ENCODE measurements at regions not wholly inside any gene's neighbourhood (a gene's known extent, or its start where the extent isn't known, plus 50 kb on each side); places are given as distances from the start of the nearest gene placed in this dataset.

- TF ChIP-seq CTCF (IDR thresholded peaks at IDR 0.05; ENCODE audit: poor library complexity) (no peak), EZH2 (IDR thresholded peaks at IDR 0.05; ENCODE audit: borderline replicate concordance) (no peak)
Observed at GRCh38 chr13:108113407-108113806, 101.9 kb downstream of the LIG4 start.

Measured in hepatocyte (in vitro differentiated cells).